K562 (cell line): ENCODE measurements at regions not wholly inside any gene's neighbourhood (a gene's known extent, or its start where the extent isn't known, plus 50 kb on each side); places are given as distances from the start of the nearest gene placed in this dataset.

Experiments used
- ATF3 ChIP-seq, 2 experiments: fragments of 450-650 bp in 1 of 2; sonication (generic) in 1 of 2; formaldehyde crosslinking in 1 of 2; IDR thresholded peaks in 1 of 2; conservative IDR thresholded peaks in 1 of 2; 2 replicates each; pipeline versions ENCODE4 v1.6.1 to v1.8.1; 2016 to 2023; ENCODE audit warnings: mild to moderate bottlenecking in 2 of 2, moderate library complexity in 2 of 2, inconsistent platforms in 1 of 2, missing genetic modification reagents in 1 of 2
- ELF2 ChIP-seq: fragments of 250-450 bp; sonication (Bioruptor Pico); IDR thresholded peaks from 2 replicates; pipeline ENCODE4 v1.5.0; 2021; ENCODE audit warnings: mild to moderate bottlenecking
- POU5F1 ChIP-seq: fragments of 150-350 bp; IDR thresholded peaks from 2 replicates; pipeline ENCODE4 v1.6.1; 2014; ENCODE audit warnings: borderline replicate concordance, low read length, low read depth, mild to moderate bottlenecking; ENCODE audit not compliant: partially characterized antibody
- RBM17 ChIP-seq: fragments of 200-400 bp; formaldehyde crosslinking; IDR thresholded peaks from 2 replicates; pipeline ENCODE4 v1.6.1; 2017; ENCODE audit warnings: low read depth, mild to moderate bottlenecking, low read length, borderline replicate concordance
- ZNF639 ChIP-seq, 2 experiments: fragments of 200-800 bp in 1 of 2; sonication (Bioruptor generic) in 1 of 2; sonication (generic) in 1 of 2; formaldehyde crosslinking in 1 of 2; IDR thresholded peaks in 1 of 2; conservative IDR thresholded peaks in 1 of 2; 2 replicates each; pipeline versions ENCODE4 v1.5.0 to v1.6.1; 2016 to 2020; ENCODE audit warnings: missing compliant biosample characterization in 1 of 2, missing genetic modification characterization in 1 of 2, missing genetic modification reagents in 1 of 2
- TF ChIP-seq, protein P1 (sequence below): sonication (generic); formaldehyde crosslinking; IDR thresholded peaks from 2 replicates; pipeline ENCODE4 v1.8.0; 2022; ENCODE audit warnings: mild to moderate bottlenecking, missing genetic modification reagents
- TF ChIP-seq, protein P2 (sequence below), 2 experiments: IDR thresholded peaks in 1 of 2; conservative IDR thresholded peaks in 1 of 2; 2 replicates each; pipeline ENCODE4 v1.6.1; 2016; ENCODE audit warnings: low read depth in 2 of 2, mild to moderate bottlenecking in 1 of 2, missing compliant biosample characterization in 1 of 2, missing genetic modification characterization in 1 of 2, moderate library complexity in 1 of 2

- TF ChIP-seq ATF3 (IDR thresholded peaks at IDR 0.05) (no peak), ATF3 (CRISPR knock-in tag; conservative IDR thresholded peaks at IDR 0.05) (no peak), POU5F1 (no peak), RBM17 (no peak), ZNF639 (CRISPR knock-in tag; conservative IDR thresholded peaks at IDR 0.05 in 1 of 2, IDR thresholded peaks at IDR 0.05 in 1 of 2) (no peak), ELF2 (CRISPR knock-in tag) (no peak)
- TF ChIP-seq, protein P1, sequence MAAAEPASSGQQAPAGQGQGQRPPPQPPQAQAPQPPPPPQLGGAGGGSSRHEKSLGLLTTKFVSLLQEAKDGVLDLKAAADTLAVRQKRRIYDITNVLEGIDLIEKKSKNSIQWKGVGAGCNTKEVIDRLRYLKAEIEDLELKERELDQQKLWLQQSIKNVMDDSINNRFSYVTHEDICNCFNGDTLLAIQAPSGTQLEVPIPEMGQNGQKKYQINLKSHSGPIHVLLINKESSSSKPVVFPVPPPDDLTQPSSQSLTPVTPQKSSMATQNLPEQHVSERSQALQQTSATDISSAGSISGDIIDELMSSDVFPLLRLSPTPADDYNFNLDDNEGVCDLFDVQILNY (CRISPR knock-in tag) = no peak
- TF ChIP-seq, protein P2, sequence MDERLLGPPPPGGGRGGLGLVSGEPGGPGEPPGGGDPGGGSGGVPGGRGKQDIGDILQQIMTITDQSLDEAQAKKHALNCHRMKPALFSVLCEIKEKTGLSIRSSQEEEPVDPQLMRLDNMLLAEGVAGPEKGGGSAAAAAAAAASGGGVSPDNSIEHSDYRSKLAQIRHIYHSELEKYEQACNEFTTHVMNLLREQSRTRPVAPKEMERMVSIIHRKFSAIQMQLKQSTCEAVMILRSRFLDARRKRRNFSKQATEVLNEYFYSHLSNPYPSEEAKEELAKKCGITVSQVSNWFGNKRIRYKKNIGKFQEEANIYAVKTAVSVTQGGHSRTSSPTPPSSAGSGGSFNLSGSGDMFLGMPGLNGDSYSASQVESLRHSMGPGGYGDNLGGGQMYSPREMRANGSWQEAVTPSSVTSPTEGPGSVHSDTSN (CRISPR knock-in tag; IDR thresholded peaks at IDR 0.05; ENCODE audit: low read depth) = no peak
- TF ChIP-seq, protein P2 (tag; conservative IDR thresholded peaks at IDR 0.05; ENCODE audit: low read depth) = no peak
Observed at GRCh38 chr10:114748241-114748640, 73.3 kb upstream of the FHIP2A start (continued).
